Vagina (tissue), 2 donors: ENCODE measurements at regions not wholly inside any gene's neighbourhood (a gene's known extent, or its start where the extent isn't known, plus 50 kb on each side); places are given as distances from the start of the nearest gene placed in this dataset.

Experiments
- DNase-seq, 2 donors: peaks; one replicate each; pipeline ENCODE4 v3.0.0-alpha.2; 2017; ENCODE audit errors: extremely low spot score in 2 of 2
- H3K27ac ChIP-seq: fragments of 200-600 bp; sonication (generic); one replicate; pipeline ENCODE4 v1.5.1; 2019
- H3K27me3 ChIP-seq: fragments of 200-600 bp; sonication (generic); one replicate; pipeline ENCODE4 v1.5.1; 2019
- H3K36me3 ChIP-seq, 2 donors: fragments of 200-600 bp; sonication (generic); one replicate each; pipeline ENCODE4 v1.5.1; 2017 to 2019
- H3K4me1 ChIP-seq: fragments of 200-600 bp; sonication (generic); one replicate; pipeline ENCODE4 v1.5.1; 2019
- H3K4me3 ChIP-seq, 2 donors: fragments of 200-600 bp; sonication (generic); 1 replicate in 1 of 2; 2 replicates in 1 of 2; pipeline ENCODE4 v1.5.1; 2016 to 2019
- H3K9me3 ChIP-seq: fragments of 200-600 bp; sonication (generic); one replicate; pipeline ENCODE4 v1.5.1; 2019
- CTCF ChIP-seq, 3 experiments: fragments of 450-650 bp in 2 of 3; fragments of 200-600 bp in 1 of 3; sonication (generic) in 1 of 3; IDR thresholded peaks; one replicate each; pipeline ENCODE4 v1.5.1; 2017 to 2019; ENCODE audit warnings: antibody characterized with exemption in 3 of 3, mild to moderate bottlenecking in 2 of 3, moderate library complexity in 2 of 3
- POLR2A ChIP-seq, 2 donors: fragments of 450-650 bp; IDR thresholded peaks; one replicate each; pipeline ENCODE4 v1.6.1; 2017; ENCODE audit warnings: antibody characterized with exemption in 2 of 2, mild to moderate bottlenecking in 2 of 2, moderate library complexity in 2 of 2
- POLR2AphosphoS5 ChIP-seq, 2 donors: sonication (generic); formaldehyde crosslinking; IDR thresholded peaks; one replicate each; pipeline ENCODE4 v1.9.0; 2017; ENCODE audit warnings: antibody characterized with exemption in 2 of 2, mild to moderate bottlenecking in 2 of 2, low read depth in 1 of 2; ENCODE audit not compliant: insufficient read depth in 1 of 2
- intact Hi-C: fragments of 100-400 bp; cut with DNase I; formaldehyde crosslinking; loops from one replicate; pipeline ENCODE4 v1.15.1; 2023

- Histone ChIP-seq H3K4me1 (no peaks in the 10 kb centered on the region), H3K27ac (no peak overlapping the region), H3K36me3 (no peaks in the 10 kb centered on the region), H3K9me3 (no peaks in the 10 kb centered on the region), H3K27me3 (no peaks in the 10 kb centered on the region), H3K4me3 (no peak overlapping the region)
- no peak for DNase-seq
- intact Hi-C loops: no loop called here
- TF ChIP-seq CTCF (IDR thresholded peaks at IDR 0.05) (no peak), POLR2AphosphoS5 (IDR thresholded peaks at IDR 0.05; ENCODE audit: insufficient read depth in 1 of 2, low read depth in 1 of 2) (no peak), POLR2A (IDR thresholded peaks at IDR 0.05) (no peak)
Observed at GRCh38 chr4:138727731-138728130, 287.9 kb upstream of the NOCT start.

- Histone ChIP-seq H3K36me3 (no peaks in the 10 kb centered on the region), H3K9me3 (no peaks in the 10 kb centered on the region), H3K4me3 (no peak overlapping the region), H3K27me3 (no peaks in the 10 kb centered on the region), H3K27ac (no peak overlapping the region), H3K4me1 (no peaks in the 10 kb centered on the region)
- TF ChIP-seq CTCF (IDR thresholded peaks at IDR 0.05): no peak
- TF ChIP-seq POLR2A (IDR thresholded peaks at IDR 0.05): no peak
- TF ChIP-seq POLR2AphosphoS5 (IDR thresholded peaks at IDR 0.05; ENCODE audit: insufficient read depth in 1 of 2, low read depth in 1 of 2): no peak
- no peak for DNase-seq
- intact Hi-C loops: no loop called here
Observed at GRCh38 chr4:138724530-138724929, 291.1 kb upstream of the NOCT start.

- Histone ChIP-seq H3K27ac (no peak overlapping the region), H3K9me3 (no peaks in the 10 kb centered on the region), H3K27me3 (no peaks in the 10 kb centered on the region), H3K4me1 (no peaks in the 10 kb centered on the region), H3K4me3 (no peak overlapping the region), H3K36me3 (no peaks in the 10 kb centered on the region)
- TF ChIP-seq POLR2AphosphoS5 (IDR thresholded peaks at IDR 0.05; ENCODE audit: insufficient read depth in 1 of 2, low read depth in 1 of 2): no peak
- TF ChIP-seq CTCF (IDR thresholded peaks at IDR 0.05): no peak
- no peak for TF ChIP-seq POLR2A (IDR thresholded peaks at IDR 0.05)
- no peak for DNase-seq
- intact Hi-C loops: no loop called here
Observed at GRCh38 chr4:138716559-138717335, 298.8 kb upstream of the NOCT start.

GRCh38 chr4:138710297-138710696 is 305.3 kb upstream of the NOCT start:
- Histone ChIP-seq H3K4me3 (no peak overlapping the region), H3K36me3 (no peaks in the 10 kb centered on the region), H3K27me3 (no peaks in the 10 kb centered on the region), H3K9me3 (no peaks in the 10 kb centered on the region), H3K27ac (no peak overlapping the region), H3K4me1 (no peaks in the 10 kb centered on the region)
- no peak for DNase-seq
- TF ChIP-seq CTCF (IDR thresholded peaks at IDR 0.05) (no peak), POLR2A (IDR thresholded peaks at IDR 0.05) (no peak), POLR2AphosphoS5 (IDR thresholded peaks at IDR 0.05; ENCODE audit: insufficient read depth in 1 of 2, low read depth in 1 of 2) (no peak)
- intact Hi-C loops: no loop called here

- Histone ChIP-seq H3K4me3 (no peak overlapping the region), H3K9me3 (no peaks in the 10 kb centered on the region), H3K27me3 (no peaks in the 10 kb centered on the region), H3K27ac (no peak overlapping the region), H3K36me3 (no peaks in the 10 kb centered on the region), H3K4me1 (no peaks in the 10 kb centered on the region)
- intact Hi-C loops: no loop called here
- no peak for TF ChIP-seq CTCF (IDR thresholded peaks at IDR 0.05)
- no peak for DNase-seq
Observed at GRCh38 chr4:138709859-138710258, 305.7 kb upstream of the NOCT start.
